GM21390 (cell line): ENCODE measurements at regions not wholly inside any gene's neighbourhood (a gene's known extent, or its start where the extent isn't known, plus 50 kb on each side); places are given as distances from the start of the nearest gene placed in this dataset.
"Not testable (repeated sequence)": the region's sequence is repeated elsewhere in the genome, so short reads cannot be mapped to it uniquely, and the experiment has no call there.

Source experiments
- ATAC-seq: cut with Tn5 transposase; IDR thresholded peaks from one replicate; pipeline ENCODE4 v1.9.1; 2021; ENCODE audit not compliant: unreplicated experiment

- no peak for ATAC-seq
Observed at GRCh38 chr5:17952231-17952630, 318.0 kb downstream of the TAF11L14 start.

- ATAC-seq = no peak
Observed at GRCh38 chr5:17964067-17964466, 329.8 kb downstream of the TAF11L14 start.

GRCh38 chr5:17966640-17967402, 332.6 kb downstream of the TAF11L14 start:
- no peak for ATAC-seq

GRCh38 chr5:17976404-17976803, 342.1 kb downstream of the TAF11L14 start:
- no peak for ATAC-seq

GRCh38 chr5:17978954-17979353, 344.7 kb downstream of the TAF11L14 start:
- ATAC-seq = no peak

GRCh38 chr5:17982626-17983025, 348.4 kb downstream of the TAF11L14 start:
- not testable (repeated sequence) for ATAC-seq

- ATAC-seq = no peak
Observed at GRCh38 chr5:17989036-17989435, 354.8 kb downstream of the TAF11L14 start.

GRCh38 chr5:17989567-17990563, 355.6 kb downstream of the TAF11L14 start:
- no peak for ATAC-seq

- ATAC-seq = no peak
Observed at GRCh38 chr5:17991775-17992174, 357.5 kb downstream of the TAF11L14 start.

- ATAC-seq = no peak
Observed at GRCh38 chr5:17992291-17992690, 358.0 kb downstream of the TAF11L14 start.

GRCh38 chr5:17995997-17996396, 361.7 kb downstream of the TAF11L14 start:
- ATAC-seq = no peak

GRCh38 chr5:17999858-18000257, 365.6 kb downstream of the TAF11L14 start:
- ATAC-seq = no peak

GRCh38 chr5:18000744-18001143, 366.5 kb downstream of the TAF11L14 start:
- ATAC-seq = no peak

GRCh38 chr5:18003312-18003711, 369.1 kb downstream of the TAF11L14 start:
- no peak for ATAC-seq

- ATAC-seq = no peak
Observed at GRCh38 chr5:18003784-18004183, 369.5 kb downstream of the TAF11L14 start.

- ATAC-seq = not testable (repeated sequence)
Observed at GRCh38 chr5:18006235-18006634, 372.0 kb downstream of the TAF11L14 start.

GRCh38 chr5:18008940-18009339, 374.7 kb downstream of the TAF11L14 start:
- no peak for ATAC-seq

GRCh38 chr5:18010053-18010452, 375.8 kb downstream of the TAF11L14 start:
- ATAC-seq = no peak

- no peak for ATAC-seq
Observed at GRCh38 chr5:18018472-18018871, 384.2 kb downstream of the TAF11L14 start.

- no peak for ATAC-seq
Observed at GRCh38 chr5:18023275-18023674, 389.0 kb downstream of the TAF11L14 start.

- ATAC-seq = no peak
Observed at GRCh38 chr5:18023986-18024385, 389.7 kb downstream of the TAF11L14 start.

GRCh38 chr5:18024542-18024941, 390.3 kb downstream of the TAF11L14 start:
- ATAC-seq = no peak
